ENCODE measurements at regions not wholly inside any gene's neighbourhood (a gene's known extent, or its start where the extent isn't known, plus 50 kb on each side); places are given as distances from the start of the nearest gene placed in this dataset.

DNA sequence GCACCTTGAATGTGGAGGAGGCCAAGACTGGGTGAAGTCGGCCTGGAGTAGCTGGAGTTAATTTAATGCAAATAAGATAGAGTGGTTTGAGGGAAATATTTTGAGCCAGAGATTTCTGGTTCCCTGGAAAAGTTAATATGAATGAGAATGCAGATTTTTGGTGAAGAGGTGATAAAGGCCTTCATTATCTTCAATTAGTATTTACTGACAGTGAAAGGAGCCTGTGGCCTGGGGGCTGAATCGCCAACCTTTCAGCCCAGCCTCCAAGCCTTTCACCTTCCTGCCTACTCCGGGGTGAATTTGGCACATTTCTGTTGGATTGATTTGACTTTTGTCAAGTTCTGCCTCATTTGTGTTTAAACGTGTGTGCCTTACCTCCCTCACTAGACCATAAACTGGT is 147.8 kb downstream of the SOX2 start:
- DNase-seq = no peak

DNA sequence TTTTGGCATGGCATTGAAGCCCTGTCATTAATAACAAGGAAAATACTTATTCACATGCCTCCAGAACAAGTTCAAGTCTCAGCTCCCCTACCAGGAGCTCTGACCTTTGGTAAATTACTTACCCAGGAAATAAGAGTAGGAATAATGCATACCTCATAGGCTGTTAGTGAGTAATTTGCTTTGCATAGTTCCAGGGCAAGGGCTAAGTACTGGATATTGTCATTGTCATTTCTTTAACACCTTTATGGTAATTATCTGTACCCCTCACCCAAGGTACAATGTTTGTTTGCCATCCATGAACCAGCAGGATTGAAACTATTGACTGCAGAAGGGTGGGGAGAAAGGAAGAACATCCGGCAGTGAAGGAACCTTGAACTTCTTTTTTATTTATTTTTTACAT is 148.5 kb downstream of the SOX2 start:
- no peak for DNase-seq

DNA sequence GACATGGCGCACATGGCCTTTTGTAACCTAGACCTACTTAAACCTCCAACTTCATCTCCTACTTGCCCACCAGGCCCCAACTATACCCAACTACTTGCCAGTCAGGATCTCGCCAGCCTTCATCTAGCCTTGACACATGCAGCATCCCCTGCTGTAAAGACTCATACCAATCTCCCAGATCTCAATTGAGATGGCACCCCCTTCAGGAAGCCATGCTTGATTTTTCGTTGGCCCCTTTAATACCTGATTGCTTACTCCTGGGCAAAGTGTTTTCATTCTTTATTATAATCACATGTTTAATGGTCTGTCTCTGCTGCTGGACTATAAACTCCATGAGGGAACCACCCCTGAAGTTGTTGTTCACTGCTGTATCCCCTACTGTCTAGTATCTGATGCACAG is 150.8 kb downstream of the SOX2 start:
- no peak for DNase-seq

DNA sequence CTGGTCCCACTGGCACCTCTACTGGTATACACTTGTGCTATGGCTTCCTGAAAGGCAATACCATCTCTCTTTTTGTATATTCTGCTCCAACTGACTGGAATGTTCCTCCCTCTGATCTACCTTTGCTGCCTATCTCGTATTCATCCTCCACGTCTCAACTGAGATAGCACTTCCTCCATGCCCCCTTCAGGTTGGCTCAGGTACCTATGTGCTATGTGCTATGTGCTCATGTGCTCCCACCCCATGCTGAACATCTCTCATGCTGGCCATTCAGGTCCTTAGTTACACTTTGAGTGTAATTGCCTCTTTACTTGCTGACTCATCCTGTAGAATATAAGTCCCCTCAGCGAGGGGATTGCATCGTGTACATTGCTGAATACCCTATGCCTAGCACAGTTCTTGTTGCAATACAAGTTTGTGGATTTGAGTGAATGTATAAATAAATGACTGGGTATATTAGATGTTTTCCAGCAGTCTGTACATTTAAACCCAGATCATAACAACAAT is 156.9 kb downstream of the SOX2 start:
- no peak for DNase-seq

DNA sequence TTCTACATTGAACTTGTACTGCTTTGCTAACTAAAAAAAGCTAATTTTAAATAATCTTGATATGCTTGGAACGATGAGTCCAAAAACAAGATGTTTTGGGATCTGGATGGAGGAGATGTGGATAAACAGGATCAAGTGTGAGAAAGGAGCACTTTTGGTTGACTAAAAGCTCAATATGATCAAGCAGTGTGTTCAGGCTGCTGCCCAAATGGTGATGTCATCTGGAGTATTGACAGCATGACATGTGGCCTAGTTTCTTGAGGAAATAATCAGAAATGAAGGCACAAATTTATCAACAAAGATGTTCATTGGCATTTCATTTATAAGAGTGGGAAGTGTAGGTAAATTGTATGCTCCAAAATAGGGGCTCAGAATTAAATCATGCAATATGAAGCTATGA is 161.2 kb downstream of the SOX2 start:
- peak; percentile 16 for DNase-seq

DNA sequence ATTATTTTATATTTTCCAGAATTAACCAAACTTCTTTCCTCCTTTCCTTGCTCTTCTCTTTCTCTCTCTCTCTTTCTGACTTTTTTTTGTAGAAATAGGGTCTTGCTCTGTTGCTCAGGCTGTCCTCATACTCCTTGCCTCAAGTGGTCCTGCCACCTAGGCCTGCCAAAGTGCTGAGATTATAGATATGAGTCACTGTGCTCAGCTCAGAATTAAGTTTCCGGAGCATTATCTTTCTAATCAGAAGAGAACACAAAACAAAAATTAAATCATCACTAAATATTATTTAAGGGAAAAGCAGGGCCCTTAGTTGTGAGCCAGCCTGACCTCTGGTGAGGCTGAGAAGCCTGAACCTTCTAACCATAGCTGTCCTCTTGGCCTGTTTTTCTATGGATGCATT is 168.2 kb downstream of the SOX2 start:
- no peak for DNase-seq

DNA sequence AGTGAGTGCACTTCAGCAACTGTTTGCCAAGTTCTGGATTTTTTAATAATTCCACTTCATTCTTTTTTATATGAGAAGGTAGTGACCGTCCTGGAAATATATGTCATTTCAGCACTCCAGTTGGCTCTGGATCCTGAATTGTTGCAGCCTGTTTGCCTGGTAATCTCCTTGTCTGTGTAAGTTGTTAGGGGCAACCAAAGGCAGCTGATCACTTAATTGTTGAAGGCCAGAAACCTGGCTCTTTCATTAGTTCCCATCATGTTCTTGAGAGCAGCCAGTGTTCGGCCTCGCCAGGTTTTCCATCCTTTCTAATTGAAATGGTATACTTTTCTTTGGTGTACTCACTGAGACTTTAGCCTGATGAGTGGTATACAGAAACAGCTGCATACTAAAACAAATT is 168.6 kb downstream of the SOX2 start:
- peak; percentile 35 for DNase-seq

DNA sequence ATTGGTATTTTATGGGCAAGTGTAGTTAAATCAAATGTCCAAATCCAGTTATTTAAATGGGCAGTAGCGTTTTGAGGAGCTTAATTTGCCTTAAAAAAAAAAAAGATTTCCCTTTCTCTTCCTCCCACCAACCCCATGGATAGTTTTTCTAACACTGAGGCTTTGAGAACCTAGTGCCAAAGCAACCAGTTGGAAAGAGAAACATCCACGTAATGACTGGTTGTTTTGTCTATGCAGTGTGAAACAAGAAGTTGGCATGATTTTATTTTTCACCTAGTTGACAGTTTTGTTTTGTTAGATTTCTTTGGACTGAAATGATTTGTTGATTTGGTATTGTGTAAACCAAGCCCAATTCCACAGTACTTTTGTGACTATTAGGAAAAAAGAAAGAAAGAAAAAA is 170.0 kb downstream of the SOX2 start:
- no peak for DNase-seq

DNA sequence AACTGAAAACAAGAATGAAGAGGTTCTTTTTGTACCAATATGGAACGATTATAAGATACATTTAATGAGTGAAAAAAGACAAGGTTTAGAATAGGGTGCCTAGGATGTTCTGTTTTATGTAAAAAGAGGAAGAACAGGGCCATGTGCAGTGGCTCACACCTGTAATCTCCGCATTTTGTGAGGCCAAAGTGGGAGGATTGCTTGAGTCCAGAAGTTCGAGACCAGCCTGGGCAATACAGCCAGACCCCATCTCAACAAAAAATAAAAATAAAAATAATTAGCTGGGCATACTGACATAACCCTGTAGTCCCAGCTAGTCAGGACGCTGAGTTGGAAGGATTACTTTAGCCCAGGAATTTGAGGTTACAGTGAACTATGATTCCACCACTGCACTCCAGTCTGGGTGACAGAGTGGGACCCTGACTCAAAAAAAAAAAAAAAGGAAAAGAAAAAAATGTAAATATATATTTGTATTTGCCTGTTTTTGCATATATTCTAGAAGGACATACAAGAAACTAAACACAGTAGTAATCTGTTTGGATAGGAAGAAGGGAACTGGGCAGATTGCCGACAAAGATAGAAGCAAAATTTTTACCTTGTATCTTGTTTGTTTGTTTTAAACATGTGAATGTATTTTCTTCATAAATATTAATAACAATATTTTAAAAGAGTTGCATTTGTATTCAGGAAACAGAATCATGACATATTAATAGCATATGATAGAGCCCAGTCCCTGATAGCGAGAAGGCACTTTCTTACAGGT is 174.3 kb downstream of the SOX2 start:
- DNase-seq = no peak

DNA sequence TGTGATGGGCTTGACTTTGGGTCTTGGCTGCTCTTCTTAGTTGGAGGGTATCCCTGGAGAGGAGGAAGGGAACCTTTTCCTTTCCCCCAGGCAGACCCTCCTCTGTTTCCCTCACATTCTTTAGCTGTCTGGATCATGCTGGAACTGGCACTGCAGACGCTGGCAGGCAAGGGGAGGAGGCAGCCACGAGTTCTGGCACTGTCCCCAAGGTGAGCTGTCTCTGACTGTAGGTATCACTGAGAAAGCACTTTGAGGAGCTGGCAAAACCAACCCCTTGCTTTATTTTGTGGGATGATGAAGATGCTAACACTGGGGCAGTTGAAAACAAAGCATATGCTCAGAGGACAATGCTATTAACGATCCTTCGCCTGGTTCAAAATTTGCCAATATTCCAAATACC is 175.0 kb downstream of the SOX2 start:
- no peak for DNase-seq

DNA sequence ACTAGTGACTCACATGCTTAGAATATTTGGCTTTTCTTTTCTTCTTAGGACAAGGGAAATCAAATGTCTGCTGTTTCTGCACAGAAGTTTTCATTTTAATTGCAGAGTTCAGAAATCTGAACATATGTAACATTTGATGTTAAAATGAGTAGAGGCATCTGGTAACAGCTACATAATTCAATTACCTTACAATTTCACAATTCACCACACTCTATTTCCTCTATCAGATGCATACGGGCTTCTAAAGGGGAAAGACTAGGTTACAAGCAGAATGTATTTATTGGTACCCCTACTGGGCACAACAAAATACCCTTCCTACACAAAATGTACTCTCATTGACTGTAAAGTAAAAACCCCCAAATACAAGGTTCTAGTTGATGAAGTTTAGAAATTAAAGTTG is 176.0 kb downstream of the SOX2 start:
- DNase-seq = no peak

DNA sequence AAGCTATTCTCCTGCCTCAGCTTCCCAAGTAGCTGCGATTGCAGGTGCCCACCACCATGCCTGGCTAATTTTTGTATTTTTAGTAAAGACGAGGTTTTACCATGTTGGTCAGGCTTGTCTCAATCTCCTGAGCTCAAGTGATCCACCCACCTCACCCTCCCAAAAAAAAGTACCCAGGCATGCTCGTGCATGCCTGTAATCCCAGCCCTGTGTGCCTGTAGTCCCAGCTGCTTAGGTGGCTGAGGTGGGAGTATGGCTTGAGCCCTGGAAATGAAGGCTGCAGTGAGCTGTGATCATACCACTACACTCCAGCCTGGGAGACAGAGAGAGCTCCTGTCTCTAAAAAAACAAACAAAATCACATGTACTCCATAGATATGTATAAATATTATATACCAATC is 176.5 kb downstream of the SOX2 start:
- DNase-seq = no peak

DNA sequence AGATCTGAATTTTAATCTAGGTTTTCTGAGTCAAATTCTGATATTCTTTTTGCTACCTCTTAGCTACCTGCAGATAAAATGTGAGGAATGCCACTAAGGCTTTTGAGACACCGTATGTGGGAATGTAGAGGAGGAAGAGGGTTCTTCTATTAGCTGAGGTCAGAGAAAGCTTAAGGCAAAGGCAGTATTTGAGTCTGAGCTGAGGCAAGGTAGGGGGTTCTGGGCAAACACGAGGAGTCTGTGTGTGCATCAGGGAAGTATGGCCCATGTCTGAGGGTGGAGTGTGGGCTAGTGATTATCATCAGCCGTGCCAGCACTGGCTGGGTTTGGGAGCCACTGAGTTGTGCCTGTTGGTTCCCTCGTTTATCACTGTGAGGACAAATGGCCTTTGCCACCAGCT is 181.1 kb downstream of the SOX2 start:
- DNase-seq = no peak

DNA sequence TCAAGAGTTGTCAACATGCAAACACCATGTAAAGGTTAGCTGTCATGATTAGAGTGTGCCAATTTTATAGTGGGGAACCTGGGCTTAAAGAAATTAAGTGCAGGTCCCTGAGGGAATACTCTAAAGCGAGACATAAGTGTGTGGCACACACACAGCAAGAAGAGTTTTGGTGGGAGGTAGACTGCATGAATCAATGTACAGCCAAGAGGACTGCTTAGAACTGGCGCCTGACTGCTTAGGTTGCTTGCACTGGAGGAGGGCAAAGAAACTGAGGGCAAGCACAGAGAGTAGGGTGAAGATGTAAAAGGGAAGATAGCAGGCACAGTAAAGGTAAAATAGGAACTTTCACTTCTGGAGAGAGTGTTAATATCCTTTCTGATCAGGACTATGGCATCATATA is 184.9 kb downstream of the SOX2 start:
- no peak for DNase-seq

DNA sequence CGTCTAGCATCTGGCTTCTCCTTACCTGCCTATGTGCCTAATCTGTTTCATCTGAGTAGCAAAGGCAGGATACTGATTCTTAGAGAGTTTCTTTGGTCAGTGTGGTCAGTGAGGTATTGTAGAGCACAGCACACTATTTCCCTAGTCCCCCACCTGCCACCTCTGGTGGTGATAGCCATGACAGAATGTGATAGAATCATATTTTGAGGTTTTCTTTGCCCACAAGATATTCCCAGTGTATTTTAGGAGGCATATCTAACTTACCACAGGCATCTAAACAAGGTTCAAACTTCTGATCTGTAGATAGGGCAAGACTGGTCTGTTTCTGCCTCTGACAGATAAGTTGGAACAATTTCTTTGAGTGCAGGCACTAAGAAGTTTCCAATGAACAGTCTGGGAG is 188.0 kb downstream of the SOX2 start:
- DNase-seq = no peak

DNA sequence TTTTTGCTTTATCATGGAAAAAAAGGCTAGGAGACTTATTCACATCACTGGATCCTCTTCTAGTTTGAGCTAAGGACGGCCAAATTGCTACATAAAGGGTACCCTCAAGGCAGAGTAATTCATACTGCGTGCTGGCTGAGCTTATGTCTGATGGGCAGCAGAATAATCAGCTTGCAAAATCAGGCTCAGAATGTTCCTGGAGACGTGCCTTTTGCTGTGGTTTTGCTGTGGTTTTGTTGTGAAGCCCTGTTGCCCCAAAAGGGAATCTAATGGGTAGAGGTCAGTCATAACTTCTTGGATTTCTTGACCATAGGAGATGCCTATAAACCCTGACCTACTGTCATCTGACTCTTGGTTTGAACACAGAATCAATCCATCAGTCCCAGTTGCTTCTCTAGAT is 189.9 kb downstream of the SOX2 start:
- no peak for DNase-seq

DNA sequence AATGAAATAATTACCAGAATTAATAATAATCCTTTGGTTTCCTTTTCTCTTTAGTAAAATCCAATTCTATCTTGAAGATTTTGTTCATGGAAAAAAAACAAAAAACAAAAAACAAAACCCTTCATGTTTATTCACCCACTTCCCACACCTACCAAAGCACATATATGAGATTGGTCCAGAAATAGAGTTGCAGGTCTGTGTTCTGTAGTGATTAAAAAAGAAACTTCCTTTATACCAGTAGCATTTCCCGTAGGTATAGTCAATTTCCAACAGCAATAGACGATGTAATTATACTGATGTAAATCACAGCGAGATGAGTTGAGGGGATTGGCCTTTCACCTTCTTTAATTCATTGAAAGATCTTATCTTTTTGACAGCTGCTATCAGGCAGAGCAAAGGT is 194.6 kb downstream of the SOX2 start:
- no peak for DNase-seq

DNA sequence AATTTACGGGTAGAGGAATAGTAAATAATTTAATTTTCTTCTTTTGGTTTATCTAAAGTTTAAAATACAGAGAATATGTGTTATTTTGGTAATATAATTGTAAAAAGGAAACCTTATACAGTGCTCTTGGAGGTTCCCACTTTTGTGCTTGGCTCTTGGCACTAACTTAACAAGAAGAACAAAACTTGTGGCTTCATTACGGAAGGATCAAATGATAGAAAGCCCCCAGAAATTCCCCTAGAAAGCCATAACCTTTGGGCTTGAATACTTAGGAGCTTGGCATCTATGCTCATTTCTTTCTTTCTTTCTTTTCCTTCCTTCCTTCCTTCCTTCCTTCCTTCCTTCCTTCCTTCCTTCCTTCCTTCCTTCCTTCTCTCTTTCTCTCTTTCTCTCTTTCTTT is 197.5 kb downstream of the SOX2 start:
- DNase-seq = no peak

DNA sequence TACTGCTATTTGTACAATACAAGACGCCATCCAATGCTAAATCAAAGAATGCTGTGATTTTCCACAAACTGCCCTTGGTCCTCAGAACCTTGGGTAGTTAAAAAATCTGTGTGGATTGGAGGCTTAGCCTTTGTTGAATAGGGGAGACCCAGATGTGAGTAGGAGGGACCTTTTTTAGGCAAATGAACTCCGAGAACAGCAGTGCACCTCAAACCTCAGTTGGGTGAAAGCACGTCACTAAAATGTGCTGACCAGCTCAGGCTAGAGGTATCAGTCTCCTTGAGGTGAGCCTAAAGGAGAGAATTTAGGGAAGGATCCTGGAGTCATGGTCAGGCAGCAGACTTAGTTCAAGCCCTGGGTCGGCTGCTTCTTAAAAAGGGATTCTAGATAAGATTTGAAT is 200.7 kb downstream of the SOX2 start:
- no peak for DNase-seq

DNA sequence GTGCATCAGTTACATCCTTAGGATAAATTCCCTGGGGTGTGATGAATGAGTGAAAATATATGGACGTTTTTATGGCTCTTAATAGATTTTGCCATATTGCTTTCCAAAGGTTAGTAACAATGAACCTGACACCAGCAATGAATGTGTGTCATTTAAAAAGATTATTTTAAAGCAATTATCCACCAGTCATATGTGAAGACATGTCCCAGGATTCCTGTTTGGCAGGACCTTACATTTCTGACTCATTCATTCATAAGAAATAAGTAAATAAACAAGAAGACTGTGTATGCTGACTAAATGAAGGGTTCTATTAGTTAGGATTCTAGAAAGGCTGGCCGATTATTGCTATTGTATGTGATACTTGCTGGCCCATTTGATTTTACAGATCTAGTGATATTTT is 201.5 kb downstream of the SOX2 start:
- DNase-seq = no peak

DNA sequence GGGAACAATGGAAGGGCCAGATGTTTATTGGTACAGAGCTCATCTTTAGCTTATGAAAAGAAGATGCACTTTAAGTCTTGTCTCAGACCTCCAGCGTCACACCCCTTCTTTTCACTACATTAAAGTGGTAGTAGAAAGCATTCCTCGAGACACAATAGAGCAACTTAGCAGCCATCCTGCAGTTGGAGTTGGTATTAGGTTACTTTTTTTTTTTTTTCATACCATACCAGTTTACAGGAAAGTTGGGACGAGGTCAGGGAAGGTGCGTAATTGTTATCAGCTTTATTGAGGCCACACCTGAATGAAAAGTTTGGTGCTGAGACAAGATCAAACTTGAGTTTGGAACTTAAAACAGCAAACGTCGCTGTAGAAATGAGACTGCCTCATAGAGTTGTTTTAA is 203.8 kb downstream of the SOX2 start:
- DNase-seq = no peak

DNA sequence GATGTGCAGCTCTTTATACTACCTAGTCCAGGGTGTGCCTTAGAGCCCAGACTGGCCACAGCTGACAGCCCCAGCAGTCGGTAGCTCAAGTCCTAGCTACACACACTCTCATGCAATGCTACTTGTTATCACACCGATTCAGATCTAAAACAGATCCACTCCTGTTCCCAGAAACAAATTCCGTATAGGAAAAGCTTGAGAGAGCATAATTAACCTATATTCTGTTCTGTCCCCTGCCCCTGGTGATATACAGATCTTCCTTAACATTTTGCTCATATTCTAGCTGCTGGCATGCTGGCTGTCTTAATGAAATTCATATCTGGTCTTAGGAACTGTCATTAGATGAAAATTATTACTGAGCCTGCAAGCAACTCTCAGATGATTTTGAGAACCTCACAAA is 204.3 kb downstream of the SOX2 start:
- no peak for DNase-seq

DNA sequence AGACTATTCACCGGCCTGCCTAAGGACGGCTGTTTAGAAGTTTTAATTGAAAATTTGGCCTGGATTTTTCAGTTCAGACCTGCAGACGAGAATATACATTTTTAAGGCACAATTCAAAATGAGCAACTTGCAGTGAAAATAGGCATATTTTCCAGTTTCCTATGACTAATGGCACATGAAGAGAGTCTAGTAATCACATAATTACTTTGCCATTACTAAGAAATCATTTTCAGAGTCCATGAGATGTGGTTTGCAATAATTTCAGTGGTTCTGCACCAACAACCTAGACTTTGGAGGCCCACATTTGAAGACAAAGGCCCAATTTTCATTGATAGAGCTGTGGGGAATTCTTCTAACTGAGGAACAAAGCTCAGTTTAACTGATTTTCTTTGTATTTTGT is 205.3 kb downstream of the SOX2 start:
- DNase-seq = peak; percentile 1

DNA sequence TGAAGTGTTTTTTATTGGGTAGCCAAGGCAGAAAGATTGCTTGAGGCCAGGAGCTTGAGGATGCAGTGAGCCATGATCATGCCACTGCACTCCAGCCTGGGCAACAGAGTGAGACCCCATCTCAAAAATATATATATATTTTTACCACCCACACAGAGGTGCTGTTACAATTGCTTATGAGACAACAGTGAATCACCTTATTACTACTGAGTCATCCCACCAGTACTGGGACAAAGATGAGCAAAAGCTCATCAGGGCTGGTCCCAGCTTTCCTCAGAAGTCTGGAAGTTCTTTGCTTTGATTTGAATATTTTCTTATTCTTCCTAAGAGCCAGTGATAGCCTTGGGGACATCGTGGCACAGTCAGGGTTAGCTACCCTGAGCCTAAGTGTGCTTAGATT is 207.7 kb downstream of the SOX2 start:
- no peak for DNase-seq
